DND-41 (cell line): ENCODE measurements at regions not wholly inside any gene's neighbourhood (a gene's known extent, or its start where the extent isn't known, plus 50 kb on each side); places are given as distances from the start of the nearest gene placed in this dataset.

Experiments used
- ATAC-seq: fragments of 200-7000 bp; cut with Tn5 transposase; 3 replicates; pipeline ENCODE4 v1.9.1; 2021; ENCODE audit warnings: low read depth; ENCODE audit not compliant: insufficient read depth
- DNase-seq: peaks from one replicate; pipeline ENCODE4 v3.0.0-alpha.2; 2020
- H2AFZ ChIP-seq: 2 replicates; pipeline ENCODE4 v1.6.0; 2012; ENCODE audit warnings: low read depth, low read length
- H3K27ac ChIP-seq: 2 replicates; pipeline ENCODE4 v1.5.1; 2012; ENCODE audit warnings: low read length, inconsistent platforms
- H3K27me3 ChIP-seq: fragments of 200-600 bp; sonication (generic); 2 replicates; pipeline ENCODE4 v1.6.0; 2012; ENCODE audit warnings: low read length, mild to moderate bottlenecking, inconsistent platforms; ENCODE audit not compliant: insufficient read depth, poor library complexity
- H3K36me3 ChIP-seq: 2 replicates; pipeline ENCODE4 v1.5.1; 2012; ENCODE audit warnings: low read length, inconsistent platforms; ENCODE audit not compliant: insufficient read depth
- H3K4me1 ChIP-seq: 2 replicates; pipeline ENCODE4 v1.5.1; 2012; ENCODE audit warnings: mild to moderate bottlenecking, low read length; ENCODE audit not compliant: insufficient read depth
- H3K4me2 ChIP-seq: 2 replicates; pipeline ENCODE4 v1.6.0; 2012; ENCODE audit warnings: mild to moderate bottlenecking, moderate library complexity, low read length, inconsistent platforms; ENCODE audit not compliant: insufficient read depth
- H3K4me3 ChIP-seq, 2 experiments: fragments of 200-600 bp in 1 of 2; shearing (Covaris generic) in 1 of 2; 2 replicates each; pipeline ENCODE4 v1.5.1; 2012 to 2016; ENCODE audit warnings: inconsistent platforms in 2 of 2, low read length in 2 of 2, mild to moderate bottlenecking in 2 of 2, low read depth in 1 of 2, moderate library complexity in 1 of 2
- H3K79me2 ChIP-seq: 2 replicates; pipeline ENCODE4 v1.6.0; 2012; ENCODE audit warnings: low read length, inconsistent platforms; ENCODE audit not compliant: insufficient read depth
- H3K9ac ChIP-seq: 2 replicates; pipeline ENCODE4 v1.6.0; 2012; ENCODE audit warnings: low read depth, mild to moderate bottlenecking, inconsistent platforms, low read length, moderate library complexity
- H3K9me3 ChIP-seq: 2 replicates; pipeline ENCODE4 v1.5.1; 2012; ENCODE audit warnings: low read length, moderate library complexity, mild to moderate bottlenecking, inconsistent platforms; ENCODE audit not compliant: insufficient read depth, severe bottlenecking
- H4K20me1 ChIP-seq: 2 replicates; pipeline ENCODE4 v1.6.0; 2012; ENCODE audit warnings: low read length; ENCODE audit not compliant: insufficient read depth
- CTCF ChIP-seq: IDR thresholded peaks from 2 replicates; pipeline ENCODE4 v1.5.1; 2012; ENCODE audit warnings: borderline replicate concordance, low read length, moderate library complexity, mild to moderate bottlenecking; ENCODE audit not compliant: poor library complexity, severe bottlenecking; ENCODE audit errors: extremely low read depth
- EZH2 ChIP-seq: IDR thresholded peaks from 3 replicates; pipeline ENCODE4 v1.6.1; 2012; ENCODE audit warnings: borderline replicate concordance, low read depth, mild to moderate bottlenecking, moderate library complexity, low read length, inconsistent platforms; ENCODE audit not compliant: severe bottlenecking

GRCh38 chr4:110260299-110260698 lies 61.9 kb upstream of the ELOVL6 start:
- DNase-seq (no peak), ATAC-seq (no peak)
- Histone ChIP-seq H2AFZ (no peak overlapping the region), H3K4me1 (no peaks in the 10 kb centered on the region), H3K36me3 (no peaks in the 10 kb centered on the region), H3K27me3 (no peaks in the 10 kb centered on the region), H3K27ac (no peak overlapping the region), H3K4me2 (no peak overlapping the region), H4K20me1 (no peaks in the 10 kb centered on the region), H3K4me3 (no peak overlapping the region), H3K9me3 (no peaks in the 10 kb centered on the region), H3K79me2 (no peaks in the 10 kb centered on the region), H3K9ac (no peak overlapping the region)
- TF ChIP-seq CTCF (no peak), EZH2 (no peak)

- no peaks in the 10 kb centered on the region for H3K36me3 ChIP-seq
- no peak overlapping the region for H3K4me2 ChIP-seq
- no peak for ATAC-seq
- no peaks in the 10 kb centered on the region for H3K4me1 ChIP-seq
- no peaks in the 10 kb centered on the region for H3K9me3 ChIP-seq
- H3K4me3 ChIP-seq: no peak overlapping the region
- no peak overlapping the region for H3K27ac ChIP-seq
- no peak overlapping the region for H2AFZ ChIP-seq
- TF ChIP-seq CTCF: no peak
- TF ChIP-seq EZH2: no peak
- H3K9ac ChIP-seq: no peak overlapping the region
- no peaks in the 10 kb centered on the region for H4K20me1 ChIP-seq
- no peaks in the 10 kb centered on the region for H3K27me3 ChIP-seq
- no peaks in the 10 kb centered on the region for H3K79me2 ChIP-seq
- no peak for DNase-seq
Measured at GRCh38 chr4:110250023-110250387, 51.6 kb upstream of the ELOVL6 start.

GRCh38 chr4:110248831-110249253 lies 50.4 kb upstream of the ELOVL6 start:
- no peak for TF ChIP-seq EZH2
- TF ChIP-seq CTCF: no peak
- ATAC-seq (no peak), DNase-seq (no peak)
- Histone ChIP-seq H3K9me3 (no peaks in the 10 kb centered on the region), H3K4me3 (no peak overlapping the region), H3K4me2 (no peak overlapping the region), H3K4me1 (no peaks in the 10 kb centered on the region), H4K20me1 (no peaks in the 10 kb centered on the region), H3K36me3 (no peaks in the 10 kb centered on the region), H3K27me3 (no peaks in the 10 kb centered on the region), H2AFZ (peak overlapping the region; percentile 33; the same call in 1 of the 2 replicates), H3K27ac (no peak overlapping the region), H3K9ac (no peak overlapping the region), H3K79me2 (no peaks in the 10 kb centered on the region)
